ENCODE measurements at regions not wholly inside any gene's neighbourhood (a gene's known extent, or its start where the extent isn't known, plus 50 kb on each side); places are given as distances from the start of the nearest gene placed in this dataset.

- POLR2A ChIA-PET = no interaction called here
- no peak for TF ChIP-seq ZFP36 (IDR thresholded peaks at IDR 0.05; ENCODE audit: borderline replicate concordance, partially characterized antibody)
- TF ChIP-seq, protein P1, sequence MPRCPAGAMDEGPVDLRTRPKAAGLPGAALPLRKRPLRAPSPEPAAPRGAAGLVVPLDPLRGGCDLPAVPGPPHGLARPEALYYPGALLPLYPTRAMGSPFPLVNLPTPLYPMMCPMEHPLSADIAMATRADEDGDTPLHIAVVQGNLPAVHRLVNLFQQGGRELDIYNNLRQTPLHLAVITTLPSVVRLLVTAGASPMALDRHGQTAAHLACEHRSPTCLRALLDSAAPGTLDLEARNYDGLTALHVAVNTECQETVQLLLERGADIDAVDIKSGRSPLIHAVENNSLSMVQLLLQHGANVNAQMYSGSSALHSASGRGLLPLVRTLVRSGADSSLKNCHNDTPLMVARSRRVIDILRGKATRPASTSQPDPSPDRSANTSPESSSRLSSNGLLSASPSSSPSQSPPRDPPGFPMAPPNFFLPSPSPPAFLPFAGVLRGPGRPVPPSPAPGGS (IDR thresholded peaks at IDR 0.05) = no peak
- TF ChIP-seq, protein P2, sequence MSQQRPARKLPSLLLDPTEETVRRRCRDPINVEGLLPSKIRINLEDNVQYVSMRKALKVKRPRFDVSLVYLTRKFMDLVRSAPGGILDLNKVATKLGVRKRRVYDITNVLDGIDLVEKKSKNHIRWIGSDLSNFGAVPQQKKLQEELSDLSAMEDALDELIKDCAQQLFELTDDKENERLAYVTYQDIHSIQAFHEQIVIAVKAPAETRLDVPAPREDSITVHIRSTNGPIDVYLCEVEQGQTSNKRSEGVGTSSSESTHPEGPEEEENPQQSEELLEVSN (IDR thresholded peaks at IDR 0.05; ENCODE audit: borderline replicate concordance, low read depth) = no peak
- TF ChIP-seq, protein P3, sequence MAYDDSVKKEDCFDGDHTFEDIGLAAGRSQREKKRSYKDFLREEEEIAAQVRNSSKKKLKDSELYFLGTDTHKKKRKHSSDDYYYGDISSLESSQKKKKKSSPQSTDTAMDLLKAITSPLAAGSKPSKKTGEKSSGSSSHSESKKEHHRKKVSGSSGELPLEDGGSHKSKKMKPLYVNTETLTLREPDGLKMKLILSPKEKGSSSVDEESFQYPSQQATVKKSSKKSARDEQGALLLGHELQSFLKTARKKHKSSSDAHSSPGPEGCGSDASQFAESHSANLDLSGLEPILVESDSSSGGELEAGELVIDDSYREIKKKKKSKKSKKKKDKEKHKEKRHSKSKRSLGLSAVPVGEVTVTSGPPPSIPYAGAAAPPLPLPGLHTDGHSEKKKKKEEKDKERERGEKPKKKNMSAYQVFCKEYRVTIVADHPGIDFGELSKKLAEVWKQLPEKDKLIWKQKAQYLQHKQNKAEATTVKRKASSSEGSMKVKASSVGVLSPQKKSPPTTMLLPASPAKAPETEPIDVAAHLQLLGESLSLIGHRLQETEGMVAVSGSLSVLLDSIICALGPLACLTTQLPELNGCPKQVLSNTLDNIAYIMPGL (CRISPR knock-in tag; IDR thresholded peaks at IDR 0.05; ENCODE audit: borderline replicate concordance) = no peak
- no peak for TF ChIP-seq MYC (IDR thresholded peaks at IDR 0.05; ENCODE audit: borderline replicate concordance, low read length)
- TF ChIP-seq CHD4 (IDR thresholded peaks at IDR 0.05; ENCODE audit: borderline replicate concordance) = no peak
- TF ChIP-seq, protein P4, sequence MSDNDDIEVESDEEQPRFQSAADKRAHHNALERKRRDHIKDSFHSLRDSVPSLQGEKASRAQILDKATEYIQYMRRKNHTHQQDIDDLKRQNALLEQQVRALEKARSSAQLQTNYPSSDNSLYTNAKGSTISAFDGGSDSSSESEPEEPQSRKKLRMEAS (IDR thresholded peaks at IDR 0.05) = no peak
- TF ChIP-seq CTCF (IDR thresholded peaks at IDR 0.05) = no peak
- TF ChIP-seq JUNB (IDR thresholded peaks at IDR 0.05) = no peak
- TF ChIP-seq JUN (IDR thresholded peaks at IDR 0.05) = no peak
- no peak for TF ChIP-seq EHF (CRISPR knock-in tag; IDR thresholded peaks at IDR 0.05)
- no peak overlapping the region for H3K27ac ChIP-seq
- no peak overlapping the region for H3K4me2 ChIP-seq
- no peaks in the 10 kb centered on the region for H3K4me1 ChIP-seq
- ATAC-seq (no peak), FAIRE-seq (no peak), DNase-seq (ENCODE audit: low read depth in 1 of 2, low spot score in 1 of 2) (no peak)
- WGBS (ENCODE audit: missing lambda C conversion rate) = 19% methylated on average over 6 of the region's 6 CpGs
- CTCF ChIA-PET = no interaction called here
- H3K4me3 ChIP-seq = no peak overlapping the region
- no peaks in the 10 kb centered on the region for H3K9me3 ChIP-seq
These were observed 1036.6 kb downstream of the NTRK3 start for GRCh38 chr15:87219650-87220615.

DNA sequence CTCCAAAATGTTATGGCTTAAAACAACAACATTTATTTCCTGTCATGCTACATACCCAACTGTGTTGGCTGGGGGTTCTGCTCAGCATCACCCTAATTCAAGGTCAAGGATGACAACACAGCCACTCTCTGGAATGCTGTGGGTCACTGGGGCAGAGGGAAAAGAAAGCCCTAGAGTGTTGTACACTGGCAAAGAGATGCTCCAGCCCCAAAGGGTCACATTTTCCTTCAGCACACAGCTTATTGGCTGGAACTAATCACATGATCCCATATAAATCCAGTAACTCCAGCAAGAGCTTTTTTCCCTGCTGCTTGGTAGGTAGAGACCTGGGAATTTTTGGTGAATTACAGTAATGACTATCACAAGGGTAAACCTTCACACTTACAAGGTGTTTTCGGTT is 1041.4 kb downstream of the NTRK3 start:
- DNase-seq (ENCODE audit: low read depth in 1 of 2, low spot score in 1 of 2) (no peak), ATAC-seq (no peak), FAIRE-seq (no peak)
- Histone ChIP-seq H3K4me1 (no peaks in the 10 kb centered on the region), H3K4me2 (no peak overlapping the region), H3K9me3 (no peaks in the 10 kb centered on the region), H3K27ac (no peak overlapping the region), H3K4me3 (no peak overlapping the region)
- POLR2A ChIA-PET = no interaction called here
- CTCF ChIA-PET = interaction anchor here (1.0 to 1.8 kb wide), 2 partner anchors 8 to 13 kb away, joined by 3 to 4 read pairs; no protein-coding TSS in a partner anchor
- TF ChIP-seq CHD2 (IDR thresholded peaks at IDR 0.05; ENCODE audit: low read length, partially characterized antibody) (no peak), ZNF302 (CRISPR knock-in tag; IDR thresholded peaks at IDR 0.05) (no peak), HEYL (CRISPR knock-in tag; IDR thresholded peaks at IDR 0.05) (no peak), NFE2L2 (conservative IDR thresholded peaks at IDR 0.05; ENCODE audit: low read length) (no peak), JUN (IDR thresholded peaks at IDR 0.05) (no peak), HOXB13 (CRISPR knock-in tag; IDR thresholded peaks at IDR 0.05; ENCODE audit: low read depth) (no peak), TFCP2L1 (CRISPR knock-in tag; IDR thresholded peaks at IDR 0.05) (no peak)
- 7% methylated on average over 1 of the region's 1 CpG for WGBS (ENCODE audit: missing lambda C conversion rate)
